ENCODE measurements at regions not wholly inside any gene's neighbourhood (a gene's known extent, or its start where the extent isn't known, plus 50 kb on each side); places are given as distances from the start of the nearest gene placed in this dataset.
"Not testable (repeated sequence)": the region's sequence is repeated elsewhere in the genome, so short reads cannot be mapped to it uniquely, and the experiment has no call there.

DNA sequence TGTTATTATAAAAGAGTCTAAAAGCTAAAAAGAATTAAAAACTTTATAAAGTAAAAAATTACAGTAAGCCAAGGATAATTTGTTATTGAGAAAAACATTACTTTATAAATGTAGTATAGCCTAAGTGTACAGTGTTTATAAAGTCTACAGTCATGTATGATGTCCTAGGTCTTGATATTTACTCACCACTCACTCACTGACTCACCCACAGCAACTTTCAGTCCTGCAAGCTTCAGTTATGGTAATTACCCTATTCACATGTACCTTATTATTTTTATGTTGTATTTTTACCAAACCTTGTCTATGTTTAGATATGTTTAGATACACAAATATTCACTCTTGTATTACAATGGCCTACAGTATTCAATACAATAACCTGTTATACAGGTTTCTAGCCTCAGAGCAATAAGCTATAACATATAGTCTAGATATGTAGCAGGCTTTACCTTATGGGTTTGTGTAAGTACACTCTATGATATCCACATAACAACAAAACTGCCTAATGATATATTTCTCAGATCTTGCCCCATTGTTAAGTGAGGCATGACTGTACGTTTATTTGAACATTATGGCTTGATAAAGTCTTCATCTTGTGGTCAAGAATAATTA, 113.7 kb upstream of the KITLG start:
- no peak for DNase-seq

DNA sequence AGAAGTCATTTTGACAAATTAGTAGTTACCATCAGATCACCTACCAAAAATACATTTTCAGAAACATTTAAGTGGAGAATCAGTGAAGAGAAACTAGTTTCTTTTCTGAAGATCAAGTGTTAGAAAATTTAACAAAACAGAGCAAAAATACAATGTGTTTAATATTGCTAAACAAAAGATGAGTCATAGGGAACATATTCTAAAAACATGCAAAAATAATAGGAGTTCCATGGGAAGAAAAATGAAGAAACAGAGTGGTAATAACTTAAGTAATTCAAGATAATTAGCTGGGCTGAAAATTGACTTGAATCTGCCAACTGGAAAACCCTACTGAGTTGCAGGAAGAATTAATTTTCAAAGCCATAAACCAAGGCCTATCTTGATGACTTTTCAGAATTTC, 111.5 kb upstream of the KITLG start:
- no peak for DNase-seq

DNA sequence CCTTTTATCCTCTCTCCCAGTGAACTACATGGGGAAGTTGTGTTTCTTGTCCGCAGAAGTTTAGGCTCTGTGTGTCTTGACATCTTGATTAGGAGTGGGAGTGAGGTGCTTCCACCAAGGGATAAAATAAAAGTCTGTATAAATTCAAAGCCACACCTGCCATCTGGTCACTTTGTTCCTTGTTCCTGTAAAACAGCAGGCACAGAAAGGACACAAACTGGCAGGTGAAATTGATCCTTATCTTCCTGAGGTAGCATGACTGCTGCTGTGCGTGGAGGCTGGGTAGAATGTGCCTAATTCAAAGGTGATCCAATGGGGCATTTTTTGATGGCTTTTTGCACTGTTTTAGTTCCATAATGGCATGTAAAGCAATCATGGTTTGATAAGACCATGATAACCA, 104.3 kb upstream of the KITLG start:
- DNase-seq, result no peak

DNA sequence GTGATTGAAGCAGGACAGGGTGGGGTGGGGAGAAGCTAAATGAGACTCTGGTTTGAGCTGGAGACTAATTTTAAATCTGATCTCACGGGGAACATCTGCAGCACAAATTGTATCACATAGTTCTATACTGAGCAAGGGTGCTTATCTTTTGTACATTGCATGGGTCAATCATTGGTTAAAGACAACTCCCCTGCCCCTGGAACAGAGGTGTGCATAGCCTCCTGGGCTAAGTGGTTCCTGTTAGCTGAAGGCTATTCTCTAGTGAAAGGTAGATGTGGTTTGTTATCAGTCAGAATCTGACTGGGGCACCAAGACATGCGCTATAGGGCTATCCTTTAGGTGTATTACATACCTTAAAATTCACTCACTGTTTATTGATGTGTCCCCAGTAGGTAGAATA, 103.9 kb upstream of the KITLG start:
- DNase-seq, result no peak

DNA sequence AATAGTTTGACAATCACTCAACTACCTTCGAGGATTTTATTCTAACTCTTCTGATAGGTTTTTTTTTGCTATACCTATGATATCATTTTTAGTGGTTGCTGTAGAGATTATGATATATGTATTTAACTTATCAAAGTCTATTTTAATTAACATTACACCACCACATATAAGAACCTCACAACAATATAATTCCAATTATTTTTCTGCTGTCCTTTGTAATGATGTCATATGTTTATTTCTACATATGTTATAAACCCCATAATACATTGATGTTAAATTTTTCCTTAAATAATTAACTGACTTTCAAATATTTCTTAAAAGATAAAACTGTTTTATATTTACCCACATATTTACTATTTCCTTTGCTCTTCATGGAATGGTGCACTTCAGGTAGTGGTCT, 103.4 kb upstream of the KITLG start:
- DNase-seq, result no peak

DNA sequence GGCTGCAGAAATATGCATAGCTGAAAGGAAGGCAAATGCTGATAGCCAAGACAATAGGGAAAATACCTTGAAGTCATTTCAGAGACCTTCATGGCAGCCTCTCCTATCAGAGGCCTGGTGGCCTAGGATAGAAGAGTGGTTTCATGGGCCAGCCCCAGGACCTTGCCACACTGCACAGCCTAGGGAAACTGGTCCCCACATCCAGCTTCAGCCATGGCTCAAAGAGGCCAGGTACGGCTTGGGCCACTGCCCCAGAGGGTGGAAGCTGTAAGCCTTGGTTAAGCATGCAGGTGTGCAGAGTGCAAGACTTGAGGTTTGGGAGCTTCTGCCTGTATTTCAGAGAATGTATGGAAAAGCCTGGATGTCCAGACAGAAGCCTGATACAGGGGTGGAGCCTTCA, 101.0 kb upstream of the KITLG start:
- DNase-seq, result no peak

DNA sequence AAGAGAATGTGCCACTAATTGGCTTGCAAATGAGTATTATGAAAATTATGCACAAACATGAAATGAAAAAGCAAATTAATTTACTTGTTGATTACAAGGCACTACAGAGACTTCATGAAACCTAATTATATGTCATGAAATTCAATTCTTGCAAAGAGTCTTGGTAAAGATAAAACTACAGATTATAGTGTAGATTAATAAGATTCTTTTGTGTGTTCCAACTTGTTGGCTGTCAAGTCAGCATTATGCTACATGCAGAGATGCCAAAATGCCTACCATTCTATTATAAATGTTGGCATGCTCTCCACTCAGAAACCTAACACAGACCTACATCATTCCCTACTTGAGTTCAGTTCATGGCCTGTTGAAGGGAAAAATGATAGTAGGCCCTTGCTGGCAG, 97.2 kb upstream of the KITLG start:
- no peak for DNase-seq

DNA sequence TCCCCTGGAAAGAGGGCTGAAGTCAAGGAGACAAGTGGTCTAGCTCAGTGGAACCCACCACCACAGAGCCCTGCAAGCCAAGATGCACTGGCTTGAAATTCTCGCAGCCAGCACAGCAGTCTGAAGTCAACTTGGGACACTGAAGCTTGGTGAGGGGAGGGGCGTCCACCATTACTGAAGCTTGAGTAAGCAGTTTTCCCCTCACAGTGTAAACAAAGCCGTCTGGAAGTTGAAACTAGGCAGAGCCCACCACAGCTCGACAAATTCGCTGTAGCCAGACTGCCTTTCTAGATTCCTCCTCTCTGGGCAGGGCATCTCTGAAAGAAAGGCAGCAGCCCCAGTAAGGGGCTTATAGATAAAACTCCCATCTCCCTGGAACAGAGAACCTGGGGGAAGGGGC, 87.3 kb upstream of the KITLG start:
- DNase-seq, result not testable (repeated sequence)

DNA sequence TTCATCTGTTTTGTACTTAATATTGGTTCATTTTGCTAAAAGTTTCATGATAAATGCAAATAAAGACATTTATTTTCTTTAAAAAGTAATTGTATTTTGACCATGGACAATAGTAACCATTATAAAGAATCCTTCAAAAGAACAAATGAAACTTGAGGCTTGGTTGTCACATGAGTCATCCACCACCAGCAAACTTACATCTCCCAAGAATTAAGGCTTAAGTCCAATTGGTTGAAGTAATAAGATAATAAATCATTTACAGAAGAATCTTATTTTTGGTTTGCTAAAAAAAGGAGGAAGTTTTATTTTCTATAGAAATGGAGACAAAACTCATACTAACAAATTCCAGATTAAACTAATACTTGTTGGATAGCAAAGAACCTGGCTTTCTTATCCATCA, 84.8 kb upstream of the KITLG start:
- no peak for DNase-seq

DNA sequence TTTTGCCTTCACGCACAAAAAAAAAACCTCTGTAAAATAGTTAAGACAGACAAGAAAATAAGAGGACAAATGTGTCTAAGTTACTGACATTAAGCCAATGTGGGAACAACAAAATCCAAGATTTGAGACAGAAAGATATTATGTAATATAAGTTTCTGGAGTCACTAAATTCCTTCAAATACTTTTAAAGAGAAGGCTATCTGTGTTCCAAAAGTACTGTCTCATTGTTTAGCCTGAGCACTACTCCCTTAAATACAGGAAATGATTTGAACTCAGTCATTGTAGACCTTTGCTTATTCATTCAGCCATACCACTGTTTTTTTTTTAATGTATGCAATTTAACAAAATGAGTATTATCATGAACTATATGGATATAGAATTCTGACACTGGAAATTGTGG, 82.7 kb upstream of the KITLG start:
- no peak for DNase-seq

DNA sequence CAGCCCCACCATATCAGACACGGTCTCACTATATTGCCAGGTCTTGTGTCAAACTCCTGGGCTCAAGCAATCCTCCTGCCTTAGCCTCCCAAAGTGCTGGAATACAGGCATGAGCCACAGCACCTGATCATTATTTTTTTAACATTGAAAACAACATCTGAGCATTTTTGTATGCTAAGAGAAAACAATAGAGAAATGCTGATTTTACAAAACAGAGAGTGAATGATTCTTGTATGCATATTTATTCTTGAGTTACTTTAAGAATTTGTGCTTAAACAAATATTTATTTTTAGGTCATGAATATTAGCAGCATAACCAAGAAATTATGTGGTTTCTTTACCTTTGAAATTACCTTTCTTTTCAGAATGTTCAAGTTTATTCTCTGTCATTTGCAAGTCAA, 81.8 kb upstream of the KITLG start:
- DNase-seq, result no peak

DNA sequence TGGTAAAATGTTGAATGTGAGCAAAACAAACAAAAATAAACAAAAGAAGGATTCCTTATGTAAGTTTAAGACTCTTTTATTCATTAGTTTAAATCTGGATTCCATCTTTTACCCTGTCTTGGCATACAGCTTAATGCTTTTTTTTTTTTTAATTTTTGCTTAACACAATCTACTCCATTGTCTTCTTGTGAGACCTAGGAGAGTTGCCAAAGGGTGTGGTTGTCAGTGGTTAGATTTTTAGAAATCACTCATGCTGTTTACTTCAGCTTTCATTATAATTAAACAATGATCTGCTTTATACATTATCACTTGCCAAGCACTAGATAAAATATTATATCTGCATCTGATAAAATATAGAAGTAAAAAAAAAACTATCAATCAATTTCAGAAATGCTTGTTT, 77.7 kb upstream of the KITLG start:
- no peak for DNase-seq

DNA sequence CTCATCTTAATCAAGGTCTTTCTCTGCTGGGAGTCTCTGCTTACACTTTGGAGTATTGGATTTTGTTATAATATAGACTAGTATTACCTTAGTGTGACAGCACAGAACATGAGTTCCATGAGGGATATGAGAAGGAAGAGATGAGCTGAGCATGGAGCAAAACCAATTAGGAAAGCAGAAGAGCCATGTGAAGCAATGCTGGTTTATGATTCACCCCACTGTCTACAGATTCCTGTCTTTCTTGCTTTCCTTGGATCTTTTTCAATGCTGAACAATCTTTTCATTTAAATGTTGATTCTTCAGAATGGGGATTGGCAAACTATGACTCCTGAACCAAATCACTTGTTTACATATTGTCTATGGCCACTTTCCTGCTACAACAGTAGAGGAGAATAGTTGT, 70.4 kb upstream of the KITLG start:
- DNase-seq, result peak; percentile 4 to 36 (median 25)

DNA sequence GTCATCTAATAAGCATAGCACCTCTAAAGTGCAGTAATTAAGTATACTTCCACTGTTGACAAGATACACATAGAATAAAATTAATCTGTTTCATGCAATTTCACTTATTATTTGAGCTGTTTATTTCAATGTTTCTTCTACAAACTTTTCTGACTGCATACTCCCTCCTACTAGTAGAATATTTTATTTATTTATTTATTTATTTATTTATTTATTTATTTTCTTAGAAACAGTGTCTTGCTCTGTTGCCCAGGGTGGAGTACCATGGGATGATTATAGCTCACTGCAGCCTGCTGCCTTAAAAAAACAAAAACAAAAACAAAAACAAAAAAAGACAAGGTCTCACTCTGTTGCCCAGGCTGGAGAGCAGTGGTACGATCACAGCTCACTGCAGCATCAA, 68.4 kb upstream of the KITLG start:
- no peak for DNase-seq

DNA sequence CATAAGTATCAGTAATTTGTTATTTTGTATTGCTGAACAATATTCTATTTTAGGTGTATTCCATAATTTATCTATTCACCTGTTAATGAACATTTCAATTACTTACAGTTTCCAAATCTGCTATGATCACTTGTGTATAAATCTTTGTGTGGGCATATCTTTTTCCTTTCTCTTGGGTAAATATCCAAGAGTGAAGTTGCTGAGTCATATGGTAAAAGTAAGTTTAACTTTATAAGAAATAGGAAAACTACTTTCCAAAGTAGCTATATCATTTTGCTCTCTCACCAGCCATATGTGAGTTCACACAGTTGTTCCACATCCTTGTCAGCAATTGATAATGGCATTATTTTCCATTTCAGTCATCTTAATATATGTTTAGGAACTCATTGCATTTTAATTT, 66.6 kb upstream of the KITLG start:
- DNase-seq, result no peak

DNA sequence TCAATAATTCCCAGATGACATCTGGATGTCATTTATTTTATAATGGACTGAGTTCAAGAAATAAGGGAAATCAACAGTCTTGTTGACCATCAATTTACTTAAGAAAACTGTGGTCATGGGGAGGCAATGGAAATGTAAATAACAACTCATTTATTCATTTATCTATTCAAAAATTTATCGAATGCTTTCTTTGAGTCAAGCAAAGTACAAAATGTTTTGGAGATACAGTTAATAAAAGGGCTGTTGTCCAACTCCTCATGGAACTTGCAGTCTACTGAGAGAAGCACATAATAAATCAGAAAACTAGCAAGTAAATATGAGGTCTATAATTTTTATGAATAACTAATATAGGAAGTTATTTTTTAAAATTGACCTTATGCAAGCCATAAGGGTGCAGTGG, 65.5 kb upstream of the KITLG start:
- no peak for DNase-seq

DNA sequence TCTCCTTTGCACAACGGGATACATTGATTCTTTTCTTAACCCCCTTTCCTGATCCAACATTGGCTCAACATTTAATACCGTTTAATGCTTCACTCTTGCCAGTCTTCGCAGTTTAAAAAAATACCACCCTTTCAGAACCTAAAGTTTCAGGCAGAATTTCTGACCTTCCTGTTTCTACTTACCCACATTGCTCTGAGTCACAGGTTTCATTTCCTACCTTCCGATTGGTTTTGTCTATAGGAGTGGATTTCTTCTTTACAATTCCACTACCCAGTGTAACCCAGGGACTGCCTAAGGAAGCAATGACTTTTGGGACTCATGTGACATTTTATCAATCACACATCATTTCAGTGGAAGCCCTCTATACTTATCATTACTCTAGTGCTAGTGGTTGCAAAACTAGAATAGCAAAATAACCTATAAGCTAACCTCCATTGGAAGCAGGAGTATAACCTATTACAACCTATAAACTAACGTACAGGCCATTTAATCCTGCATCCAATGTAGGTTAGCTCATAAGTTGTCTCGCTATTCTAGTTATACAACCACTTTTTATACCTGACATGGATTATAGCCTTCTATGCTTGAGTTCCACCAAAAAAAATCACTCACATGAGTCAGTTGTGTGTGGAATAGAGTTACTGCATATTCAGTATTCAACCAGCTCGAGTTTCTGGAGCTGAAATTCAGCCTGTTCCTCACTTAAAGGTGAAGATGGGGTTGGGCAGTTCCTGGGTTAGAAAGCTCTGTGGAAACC, 64.9 kb upstream of the KITLG start:
- DNase-seq, result peak in 3 of 4 experiments; percentile 10 to 57 (median 41)

DNA sequence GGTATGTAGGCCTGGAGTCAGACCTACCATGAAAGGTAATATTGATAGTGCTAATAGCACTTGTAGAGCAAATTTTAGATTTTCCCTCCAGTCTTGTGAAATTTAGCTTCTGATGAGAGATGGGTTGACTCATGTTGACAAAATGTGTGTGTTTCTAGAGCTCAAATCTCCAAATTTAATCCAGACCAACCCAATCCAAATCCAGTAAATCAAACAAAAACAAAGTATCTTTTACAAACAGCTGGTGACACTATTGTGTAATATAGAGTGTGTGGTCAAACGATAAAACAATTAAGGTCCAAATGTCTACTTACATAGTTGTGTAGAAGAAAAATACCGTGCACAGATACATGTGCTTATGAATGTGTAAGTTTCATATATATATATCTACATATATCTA, 63.4 kb upstream of the KITLG start:
- DNase-seq, result no peak

DNA sequence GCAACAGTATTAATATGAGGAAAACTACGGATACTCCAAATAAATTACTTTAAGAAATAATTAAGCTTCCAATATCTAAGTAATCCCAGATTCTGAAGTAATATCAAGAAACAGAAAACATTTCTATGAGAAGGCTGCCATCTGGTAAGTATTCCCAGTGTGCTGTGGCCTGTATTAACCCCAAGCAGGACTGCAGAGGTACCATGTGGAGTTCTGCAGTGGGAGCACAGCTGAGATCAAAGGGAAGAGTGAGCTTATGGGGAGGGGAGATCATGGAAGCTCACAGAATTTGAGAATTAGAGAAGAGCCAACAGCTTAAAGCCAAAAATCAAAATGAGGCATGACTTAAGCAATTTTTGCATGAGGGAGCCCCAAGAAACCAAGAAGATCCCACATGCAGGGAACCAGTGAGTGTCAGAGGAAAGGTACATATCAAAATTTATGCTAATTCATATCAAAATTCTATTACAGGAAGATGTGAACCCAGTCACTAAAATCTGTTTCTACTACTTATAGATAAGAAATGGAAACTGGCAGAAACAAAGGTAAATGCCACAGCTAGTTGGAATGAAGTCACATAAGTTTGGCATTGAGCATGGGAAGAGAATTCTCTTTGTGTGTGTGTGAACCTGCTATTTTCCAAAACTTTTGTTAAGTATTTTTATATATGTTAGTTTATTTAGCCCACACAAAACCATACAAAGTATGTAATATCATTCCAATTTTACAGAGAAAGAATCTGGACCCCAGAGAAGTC, 62.6 kb upstream of the KITLG start:
- no peak for DNase-seq

DNA sequence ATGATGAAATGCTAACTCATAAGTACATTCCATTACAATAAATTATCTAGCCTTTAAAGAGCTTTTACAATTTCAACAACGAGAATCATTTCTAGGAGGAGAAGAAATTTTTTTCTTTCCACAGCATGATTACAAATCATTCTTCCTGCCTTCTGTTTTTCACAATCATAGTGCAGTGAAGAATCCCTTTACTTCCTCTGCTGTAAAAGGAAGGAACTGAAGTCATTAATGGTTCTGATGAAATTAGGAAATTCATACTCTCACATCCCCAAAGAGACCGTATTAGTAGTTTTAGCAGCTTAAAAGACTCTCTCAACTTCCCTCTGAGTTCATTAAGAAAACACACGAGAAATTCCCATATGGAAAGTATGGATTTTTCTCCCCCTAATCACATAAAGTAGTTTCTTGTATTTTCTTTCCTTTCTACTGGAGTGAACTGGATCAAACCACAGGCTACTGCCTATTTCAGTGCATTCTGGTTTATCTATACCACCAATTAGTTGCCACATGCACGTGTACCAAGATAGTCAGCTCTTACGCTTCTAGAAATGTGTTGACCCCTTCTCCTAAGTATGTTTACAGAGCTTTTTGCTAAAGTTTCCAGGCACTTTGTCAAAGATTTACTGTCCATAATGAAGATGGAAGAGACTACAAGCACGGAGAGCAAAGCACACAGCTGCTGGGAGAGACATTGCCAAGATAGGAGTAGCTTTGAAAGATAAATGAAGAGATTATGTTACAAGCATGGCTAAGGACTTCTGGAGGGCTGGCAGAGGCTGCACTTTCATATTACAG, 58.9 kb upstream of the KITLG start:
- DNase-seq, result peak; percentile 30 to 90 (median 60)

DNA sequence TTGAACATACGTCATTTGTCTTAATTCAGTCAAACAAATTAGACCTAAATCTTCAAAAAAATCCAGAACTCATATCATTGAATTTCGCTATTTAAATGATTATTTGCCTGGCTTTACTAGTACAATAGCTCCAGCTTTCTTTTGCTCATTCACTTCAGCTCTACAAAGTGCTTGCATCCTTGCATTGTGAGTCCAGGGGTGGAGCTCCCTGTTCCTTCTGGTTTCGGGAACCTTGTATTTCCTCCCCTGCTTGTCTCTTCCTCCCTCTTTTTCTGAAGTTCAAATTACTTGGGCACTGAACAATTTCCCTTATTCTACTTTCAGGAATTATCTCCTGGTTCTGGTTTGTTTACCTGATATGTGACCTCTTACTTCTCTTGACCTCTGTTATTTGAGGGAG, 58.1 kb upstream of the KITLG start:
- DNase-seq, result peak in 3 of 4 experiments; percentile 12 to 49 (median 26)

DNA sequence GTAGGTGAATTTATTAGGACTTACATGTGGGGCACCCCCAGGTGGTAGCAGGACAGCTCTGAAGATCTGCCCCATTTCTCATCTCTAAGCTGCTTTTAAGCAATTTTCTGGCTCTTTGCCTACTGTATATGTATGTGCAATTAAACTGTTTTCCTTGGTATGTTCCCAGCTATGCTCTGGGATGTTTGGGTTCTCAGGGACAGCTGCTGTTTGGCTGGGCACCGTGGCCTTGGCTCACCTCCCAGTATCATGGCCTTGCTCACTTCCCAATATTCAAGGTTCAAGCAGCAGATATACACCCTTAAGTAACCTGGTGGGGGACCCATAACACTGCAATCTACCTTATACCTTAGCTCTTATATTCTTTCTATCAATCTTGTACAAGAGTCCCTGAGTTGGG, 53.7 kb upstream of the KITLG start:
- no peak for DNase-seq

DNA sequence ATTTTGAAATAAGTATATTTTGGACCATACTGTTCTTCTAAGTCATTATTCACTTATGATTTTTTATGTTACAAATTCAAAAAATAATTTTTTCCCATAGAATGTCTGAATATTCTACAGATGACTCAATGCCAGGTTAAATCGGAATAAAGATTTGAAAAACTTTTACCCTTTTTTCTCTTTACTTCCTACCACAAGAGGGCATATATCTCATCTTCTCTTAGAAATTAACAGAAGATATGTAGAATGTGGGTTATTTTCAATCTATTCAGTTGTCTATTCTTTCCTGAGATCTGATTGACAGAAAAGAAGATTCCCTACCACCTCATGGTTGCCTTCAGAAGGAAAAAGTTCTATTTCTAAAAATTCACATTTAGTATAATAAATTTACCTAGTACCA, 53.0 kb upstream of the KITLG start:
- peak in 2 of 4 experiments; percentile 3 to 40 for DNase-seq

Measured in suppressor macrophage (primary cell).